ENCODE measurements at regions not wholly inside any gene's neighbourhood (a gene's known extent, or its start where the extent isn't known, plus 50 kb on each side); places are given as distances from the start of the nearest gene placed in this dataset.

DNA sequence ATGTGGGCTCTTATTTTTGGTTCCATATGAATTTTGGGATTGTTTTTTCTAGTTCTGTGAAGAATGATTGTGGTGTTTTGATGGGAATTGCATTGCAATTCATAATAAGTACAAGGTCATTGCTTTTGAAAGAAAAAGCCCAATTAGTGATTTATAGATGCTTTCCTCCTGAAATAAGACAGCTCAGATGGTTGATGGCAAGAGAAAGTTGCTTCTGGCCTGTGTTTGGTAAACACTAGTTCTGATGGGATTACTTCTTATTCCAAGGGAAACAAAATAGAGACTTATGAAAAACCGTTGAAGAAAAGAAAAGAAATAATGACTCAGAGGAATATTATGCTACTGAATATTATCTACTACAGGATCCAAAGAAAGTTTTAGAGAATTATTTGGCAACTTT, 144.9 kb downstream of the SPANXA1 start:
- DNase-seq: no peak
- Histone ChIP-seq H3K4me1 (no peaks in the 10 kb centered on the region), H3K9me3 (peaks cover 0 to 6% (median 0%) of the 10 kb centered on the region in 3 donors), H3K27ac (peak overlapping the region; percentile 12 to 25), H3K4me3 (no peak overlapping the region), H3K27me3 (no peaks in the 10 kb centered on the region), H3K36me3 (no peaks in the 10 kb centered on the region)
- intact Hi-C loops (cut with DNase I; ENCODE audit: low total_unique reads): no loop called here
- no peak for TF ChIP-seq CTCF (IDR thresholded peaks at IDR 0.05)

DNA sequence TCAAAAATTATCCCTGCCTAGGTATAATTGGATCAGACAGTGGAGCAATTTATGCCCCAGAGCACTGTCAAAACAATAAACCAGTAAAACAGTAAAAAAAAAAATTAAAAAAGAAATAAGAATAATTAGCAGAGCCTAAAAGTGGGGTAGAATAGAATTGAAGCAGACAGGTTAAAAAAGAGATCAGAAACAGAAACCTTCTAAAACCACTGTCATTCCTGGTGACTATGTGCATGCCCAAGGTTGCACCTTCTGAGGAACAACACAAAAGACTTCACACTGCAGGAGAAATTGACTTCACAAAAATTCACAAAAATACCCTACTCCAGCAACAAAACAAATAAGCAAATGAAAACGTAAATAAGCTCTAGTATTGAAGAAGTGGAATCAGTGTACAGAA, 168.6 kb downstream of the SPANXA1 start:
- H3K4me1 ChIP-seq: no peaks in the 10 kb centered on the region
- H3K27ac ChIP-seq: no peak overlapping the region
- H3K9me3 ChIP-seq: peaks cover 0 to 4% (median 0%) of the 10 kb centered on the region in 3 donors
- TF ChIP-seq CTCF (IDR thresholded peaks at IDR 0.05): no peak
- no peak overlapping the region for H3K4me3 ChIP-seq
- intact Hi-C loops (cut with DNase I; ENCODE audit: low total_unique reads): no loop called here
- H3K36me3 ChIP-seq: no peaks in the 10 kb centered on the region
- no peak for DNase-seq
- no peaks in the 10 kb centered on the region for H3K27me3 ChIP-seq

GRCh38 chrX:141405853-141406492, 163.7 kb upstream of the SPANXC start:
- Histone ChIP-seq H3K27ac (no peak overlapping the region), H3K9me3 (no peaks in the 10 kb centered on the region), H3K4me3 (no peak overlapping the region), H3K36me3 (no peaks in the 10 kb centered on the region), H3K27me3 (no peaks in the 10 kb centered on the region), H3K4me1 (peaks cover 0 to 8% (median 0%) of the 10 kb centered on the region in 4 donors)
- DNase-seq: no peak
- intact Hi-C loops (cut with DNase I; ENCODE audit: low total_unique reads): no loop called here
- no peak for TF ChIP-seq CTCF (IDR thresholded peaks at IDR 0.05)

DNA sequence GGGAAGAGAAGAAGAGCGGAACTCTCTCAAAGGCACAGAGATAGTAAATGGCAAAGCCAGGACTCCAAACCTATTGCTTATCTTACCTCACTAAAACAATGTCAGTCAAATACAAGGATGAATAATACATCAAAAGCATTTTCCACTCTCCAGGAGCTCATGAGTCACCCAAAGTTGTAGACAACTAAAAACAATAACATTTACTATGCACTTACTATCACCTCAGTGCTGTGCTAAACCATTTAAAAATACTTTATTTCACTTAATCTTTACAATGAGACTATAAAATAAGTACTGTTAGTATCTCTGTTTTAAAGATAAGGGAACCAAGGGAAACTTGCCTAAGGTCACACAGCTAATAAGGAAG, 163.2 kb upstream of the SPANXC start:
- no peak for TF ChIP-seq CTCF (IDR thresholded peaks at IDR 0.05)
- intact Hi-C loops (cut with DNase I; ENCODE audit: low total_unique reads): no loop called here
- no peak for DNase-seq
- Histone ChIP-seq H3K4me3 (no peak overlapping the region), H3K36me3 (no peaks in the 10 kb centered on the region), H3K9me3 (no peaks in the 10 kb centered on the region), H3K4me1 (peaks cover 0 to 13% (median 0%) of the 10 kb centered on the region in 4 donors), H3K27me3 (no peaks in the 10 kb centered on the region), H3K27ac (no peak overlapping the region)

DNA sequence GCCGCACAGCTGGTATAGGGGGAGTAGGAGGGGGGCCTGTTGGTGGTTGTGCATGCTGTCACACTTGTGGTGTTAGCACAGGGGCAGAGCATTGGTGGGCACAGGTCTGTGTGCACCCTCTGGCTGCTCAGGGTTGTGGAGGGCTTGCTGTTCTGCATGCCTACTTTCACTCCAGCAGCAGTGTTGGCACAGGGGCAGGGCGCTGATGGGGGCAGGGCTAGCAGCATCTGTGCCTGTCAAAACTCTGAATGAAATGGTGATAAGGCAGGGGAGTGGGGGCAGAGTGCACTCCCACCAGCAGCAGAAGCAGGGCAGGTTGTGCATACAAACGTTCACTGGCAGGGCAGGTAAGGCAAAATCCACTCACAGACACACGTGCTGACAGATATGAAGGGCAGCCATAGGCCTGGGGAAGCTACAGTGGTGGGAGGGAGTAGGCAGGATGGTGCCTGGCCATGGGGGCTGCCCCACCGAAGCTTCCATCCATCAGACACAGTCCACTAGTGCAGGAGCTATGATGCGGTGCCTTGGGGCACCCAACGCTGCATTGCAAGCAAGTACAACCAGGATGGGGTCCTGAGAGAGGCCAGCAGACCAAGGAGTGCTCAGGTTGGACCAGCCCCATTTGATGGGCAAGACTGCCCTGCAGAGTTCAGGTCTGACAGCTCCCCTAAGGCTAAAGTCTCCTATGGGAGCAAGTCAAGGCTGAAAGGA, 160.7 kb upstream of the SPANXC start:
- H3K27me3 ChIP-seq: no peaks in the 10 kb centered on the region
- peaks cover 0 to 14% (median 0%) of the 10 kb centered on the region in 4 donors for H3K4me1 ChIP-seq
- no peaks in the 10 kb centered on the region for H3K36me3 ChIP-seq
- no peak for DNase-seq
- H3K9me3 ChIP-seq: no peaks in the 10 kb centered on the region
- H3K27ac ChIP-seq: no peak overlapping the region
- no peak overlapping the region for H3K4me3 ChIP-seq
- intact Hi-C loops (cut with DNase I; ENCODE audit: low total_unique reads): no loop called here
- TF ChIP-seq CTCF (IDR thresholded peaks at IDR 0.05): no peak

Measured in tibial artery (tissue), 4 donors.